CD14-positive monocyte (primary cell): ENCODE measurements at regions not wholly inside any gene's neighbourhood (a gene's known extent, or its start where the extent isn't known, plus 50 kb on each side); places are given as distances from the start of the nearest gene placed in this dataset.

ENCODE experiments used
- DNase-seq, 3 donors: peaks; one replicate each; pipeline ENCODE4 v3.0.0-alpha.2; 2011 to 2022
- H2AFZ ChIP-seq: 2 replicates; pipeline ENCODE4 v1.6.0; 2012; ENCODE audit warnings: mild to moderate bottlenecking, low read depth, low read length, inconsistent platforms; ENCODE audit not compliant: insufficient read depth, poor library complexity, severe bottlenecking
- H3K27ac ChIP-seq, 2 donors: 1 replicate in 1 of 2; 2 replicates in 1 of 2; pipeline ENCODE4 v1.5.1; 2012 to 2013; ENCODE audit warnings: low read length in 2 of 2, control low read depth in 1 of 2, inconsistent platforms in 1 of 2, low read depth in 1 of 2, mild to moderate bottlenecking in 1 of 2
- H3K27me3 ChIP-seq, 2 donors: one replicate each; pipeline versions ENCODE4 v1.6.0 to v1.6.1; 2011 to 2013; ENCODE audit warnings: low read length in 2 of 2; ENCODE audit not compliant: control insufficient read depth in 2 of 2, insufficient read depth in 2 of 2
- H3K36me3 ChIP-seq, 2 donors: replicated peaks in 1 of 2; 1 replicate in 1 of 2; 2 replicates in 1 of 2; pipeline versions ENCODE4 v1.5.1 to v1.6.1; 2012 to 2013; ENCODE audit warnings: low read length in 2 of 2, control low read depth in 1 of 2, inconsistent platforms in 1 of 2, mild to moderate bottlenecking in 1 of 2; ENCODE audit not compliant: insufficient read depth in 2 of 2, control insufficient read depth in 1 of 2
- H3K4me1 ChIP-seq, 2 donors: 1 replicate in 1 of 2; 2 replicates in 1 of 2; pipeline versions ENCODE4 v1.5.1 to v1.6.1; 2012 to 2013; ENCODE audit warnings: low read length in 2 of 2, control low read depth in 1 of 2, inconsistent platforms in 1 of 2, mild to moderate bottlenecking in 1 of 2, moderate library complexity in 1 of 2; ENCODE audit not compliant: insufficient read depth in 2 of 2, control insufficient read depth in 1 of 2
- H3K4me2 ChIP-seq: replicated peaks from 2 replicates; pipeline ENCODE3; 2012; ENCODE audit warnings: low read length, moderate library complexity, mild to moderate bottlenecking; ENCODE audit not compliant: poor library complexity, severe bottlenecking; ENCODE audit errors: extremely low read depth
- H3K4me3 ChIP-seq, 3 experiments: fragments of 200-600 bp in 1 of 3; sonication (generic) in 1 of 3; replicated peaks in 1 of 3; 1 replicate in 2 of 3; 2 replicates in 1 of 3; pipeline ENCODE4 v1.5.1; 2011 to 2013; ENCODE audit warnings: low read length in 3 of 3, mild to moderate bottlenecking in 3 of 3, control low read depth in 2 of 3, low read depth in 2 of 3, inconsistent platforms in 1 of 3, moderate library complexity in 1 of 3
- H3K79me2 ChIP-seq: 2 replicates; pipeline ENCODE4 v1.6.0; 2012; ENCODE audit warnings: mild to moderate bottlenecking, control low read depth, inconsistent platforms, low read length, moderate library complexity; ENCODE audit not compliant: insufficient read depth
- H3K9ac ChIP-seq: 2 replicates; pipeline ENCODE4 v1.6.0; 2017; ENCODE audit warnings: low read length, mild to moderate bottlenecking; ENCODE audit not compliant: insufficient read depth, poor library complexity, severe bottlenecking
- H3K9me3 ChIP-seq, 2 donors: replicated peaks in 1 of 2; 1 replicate in 1 of 2; 2 replicates in 1 of 2; pipeline versions ENCODE4 v1.5.1 to v1.6.1; 2012 to 2013; ENCODE audit warnings: low read length in 2 of 2, control low read depth in 1 of 2; ENCODE audit not compliant: control insufficient read depth in 1 of 2, insufficient read depth in 1 of 2
- H4K20me1 ChIP-seq: 2 replicates; pipeline ENCODE4 v1.6.0; 2012; ENCODE audit warnings: mild to moderate bottlenecking, low read length, control low read depth, moderate library complexity; ENCODE audit not compliant: insufficient read depth
- H3K27ac Mint-ChIP-seq, 7 donors: one replicate each; pipeline ENCODE4 v1.8.0; 2020; ENCODE audit warnings: mild to moderate bottlenecking in 7 of 7, mixed read lengths in 7 of 7, moderate library complexity in 6 of 7, inconsistent platforms in 2 of 7
- H3K27me3 Mint-ChIP-seq, 3 donors: one replicate each; pipeline ENCODE4 v1.8.0; 2021 to 2022; ENCODE audit warnings: low read depth in 3 of 3, mild to moderate bottlenecking in 3 of 3, mixed read lengths in 3 of 3, moderate library complexity in 3 of 3, inconsistent platforms in 1 of 3
- H3K36me3 Mint-ChIP-seq, 2 donors: one replicate each; pipeline ENCODE4 v1.8.0; 2020; ENCODE audit warnings: mixed read lengths in 2 of 2, inconsistent platforms in 1 of 2, mild to moderate bottlenecking in 1 of 2
- H3K4me1 Mint-ChIP-seq: one replicate; pipeline ENCODE4 v1.8.0; 2020; ENCODE audit warnings: mild to moderate bottlenecking, mixed read lengths
- H3K4me3 Mint-ChIP-seq, 2 donors: one replicate each; pipeline ENCODE4 v1.8.0; 2020; ENCODE audit warnings: mild to moderate bottlenecking in 2 of 2, mixed read lengths in 2 of 2, moderate library complexity in 1 of 2
- H3K9me3 Mint-ChIP-seq, 7 donors: one replicate each; pipeline ENCODE4 v1.8.0; 2020 to 2022; ENCODE audit warnings: mixed read lengths in 7 of 7, mild to moderate bottlenecking in 6 of 7, moderate library complexity in 6 of 7, inconsistent platforms in 2 of 7
- WGBS: methylation state at CpG from one replicate; pipeline ENCODE4 v1.1.5; 2013; ENCODE audit warnings: missing lambda C conversion rate; ENCODE audit not compliant: insufficient coverage; 5-methylcytosine and 5-hydroxymethylcytosine counted together
- intact Hi-C, 2 donors: fragments of 100-400 bp; cut with micrococcal nuclease; formaldehyde crosslinking; loops; one replicate each; pipeline versions ENCODE4 v1.15.0 to v1.15.1; 2023
- TF ChIP-seq, protein P1 (sequence below): fragments of 200-600 bp; IDR thresholded peaks from one replicate; pipeline ENCODE4 v1.8.0; 2022; ENCODE audit warnings: antibody characterized with exemption, mild to moderate bottlenecking

GRCh38 chr9:16352791-16353401 lies 517.6 kb downstream of the BNC2 start:
- Mint-ChIP-seq H3K27ac (no peak overlapping the region), H3K27me3 (peaks cover 1 to 2% (median 2%) of the 10 kb centered on the region in 3 donors), H3K4me3 (no peak overlapping the region), H3K9me3 (peaks cover 0 to 6% (median 0%) of the 10 kb centered on the region in 7 donors), H3K36me3 (no peaks in the 10 kb centered on the region), H3K4me1 (no peaks in the 10 kb centered on the region)
- DNase-seq, result no peak
- H3K27ac ChIP-seq, result no peak overlapping the region
- TF ChIP-seq, protein P1, sequence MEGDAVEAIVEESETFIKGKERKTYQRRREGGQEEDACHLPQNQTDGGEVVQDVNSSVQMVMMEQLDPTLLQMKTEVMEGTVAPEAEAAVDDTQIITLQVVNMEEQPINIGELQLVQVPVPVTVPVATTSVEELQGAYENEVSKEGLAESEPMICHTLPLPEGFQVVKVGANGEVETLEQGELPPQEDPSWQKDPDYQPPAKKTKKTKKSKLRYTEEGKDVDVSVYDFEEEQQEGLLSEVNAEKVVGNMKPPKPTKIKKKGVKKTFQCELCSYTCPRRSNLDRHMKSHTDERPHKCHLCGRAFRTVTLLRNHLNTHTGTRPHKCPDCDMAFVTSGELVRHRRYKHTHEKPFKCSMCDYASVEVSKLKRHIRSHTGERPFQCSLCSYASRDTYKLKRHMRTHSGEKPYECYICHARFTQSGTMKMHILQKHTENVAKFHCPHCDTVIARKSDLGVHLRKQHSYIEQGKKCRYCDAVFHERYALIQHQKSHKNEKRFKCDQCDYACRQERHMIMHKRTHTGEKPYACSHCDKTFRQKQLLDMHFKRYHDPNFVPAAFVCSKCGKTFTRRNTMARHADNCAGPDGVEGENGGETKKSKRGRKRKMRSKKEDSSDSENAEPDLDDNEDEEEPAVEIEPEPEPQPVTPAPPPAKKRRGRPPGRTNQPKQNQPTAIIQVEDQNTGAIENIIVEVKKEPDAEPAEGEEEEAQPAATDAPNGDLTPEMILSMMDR, result no peak
- H3K9ac ChIP-seq, result no peak overlapping the region
- 83% methylated on average over 1 of the region's 3 CpGs for WGBS
- no peaks in the 10 kb centered on the region for H4K20me1 ChIP-seq
- no peaks in the 10 kb centered on the region for H3K9me3 ChIP-seq
- H3K4me3 ChIP-seq, result no peak overlapping the region
- H3K36me3 ChIP-seq, result no peaks in the 10 kb centered on the region
- H2AFZ ChIP-seq, result no peak overlapping the region
- H3K4me2 ChIP-seq, result no peak overlapping the region
- intact Hi-C loops, result no loop called here
- H3K4me1 ChIP-seq, result no peaks in the 10 kb centered on the region
- no peaks in the 10 kb centered on the region for H3K79me2 ChIP-seq
- H3K27me3 ChIP-seq, result no peaks in the 10 kb centered on the region

DNA sequence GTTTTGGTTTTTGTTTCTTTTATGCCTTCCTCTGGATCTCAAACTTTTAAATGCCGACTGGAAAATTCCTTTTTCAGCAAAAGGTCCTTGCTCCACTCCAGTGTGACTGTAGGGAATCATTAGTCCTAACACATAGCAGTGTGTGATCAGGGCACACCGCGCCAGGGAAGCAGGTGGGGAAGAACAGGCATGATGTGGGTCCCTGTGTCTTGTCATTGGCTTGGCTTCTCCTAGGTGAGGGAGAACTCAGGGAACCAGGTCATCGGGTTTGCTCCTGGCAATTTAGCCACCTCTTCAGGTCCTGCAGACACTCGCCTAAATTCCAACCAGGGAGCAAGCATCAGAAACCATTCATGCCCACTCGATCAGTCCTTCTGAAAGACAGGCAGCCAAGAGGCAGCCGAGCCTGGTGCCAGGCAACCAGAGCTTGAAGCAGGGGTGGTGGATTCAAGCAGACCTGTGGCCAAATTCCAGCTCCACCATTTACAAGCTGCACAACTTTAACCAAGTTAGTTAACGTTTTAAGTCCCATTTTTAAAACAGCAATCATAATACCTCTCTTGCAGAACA lies 514.2 kb downstream of the BNC2 start:
- Histone ChIP-seq H3K9me3 (peaks cover 0 to 3% of the 10 kb centered on the region in 2 donors), H3K27ac (no peak overlapping the region), H3K9ac (no peak overlapping the region), H3K79me2 (no peaks in the 10 kb centered on the region), H3K4me2 (no peak overlapping the region), H4K20me1 (no peaks in the 10 kb centered on the region), H3K4me1 (no peaks in the 10 kb centered on the region), H3K36me3 (no peaks in the 10 kb centered on the region), H2AFZ (no peak overlapping the region), H3K27me3 (no peaks in the 10 kb centered on the region), H3K4me3 (no peak overlapping the region)
- WGBS, result 81% methylated on average over 5 of the region's 8 CpGs
- Mint-ChIP-seq H3K9me3 (peaks cover 0 to 19% (median 7%) of the 10 kb centered on the region in 7 donors), H3K27ac (no peak overlapping the region), H3K4me3 (no peak overlapping the region), H3K36me3 (no peaks in the 10 kb centered on the region), H3K27me3 (peaks cover 1 to 4% (median 2%) of the 10 kb centered on the region in 3 donors), H3K4me1 (peaks cover 1% of the 10 kb centered on the region)
- TF ChIP-seq, protein P1, result no peak
- DNase-seq, result no peak
- intact Hi-C loops, result no loop called here
